Suprapubic skin (tissue), 3 donors: ENCODE measurements at regions not wholly inside any gene's neighbourhood (a gene's known extent, or its start where the extent isn't known, plus 50 kb on each side); places are given as distances from the start of the nearest gene placed in this dataset.

Source experiments
- CTCF ChIP-seq, 2 donors: fragments of 200-600 bp in 1 of 2; fragments of 450-650 bp in 1 of 2; sonication (generic) in 1 of 2; IDR thresholded peaks; one replicate each; pipeline ENCODE4 v1.5.1; 2016 to 2019; ENCODE audit warnings: antibody characterized with exemption in 2 of 2, mild to moderate bottlenecking in 1 of 2, moderate library complexity in 1 of 2
- EP300 ChIP-seq: sonication (generic); formaldehyde crosslinking; IDR thresholded peaks from one replicate; pipeline ENCODE4 v1.6.1; 2017; ENCODE audit warnings: antibody characterized with exemption

- no peak for TF ChIP-seq EP300
- no peak for TF ChIP-seq CTCF (IDR thresholded peaks at IDR 0.05)
These were observed 68.3 kb upstream of the CASZ1 start for GRCh38 chr1:10864776-10865175.
